Activated CD4-positive, alpha-beta memory T cell treated with anti-CD3 and anti-CD28 coated beads, Interleukin-2, amount 10 ng/mL, durations not matched to agents 7 days and 5 days (primary cell): ENCODE measurements at regions not wholly inside any gene's neighbourhood (a gene's known extent, or its start where the extent isn't known, plus 50 kb on each side); places are given as distances from the start of the nearest gene placed in this dataset.

Experiments used
- CTCF ChIA-PET: fragments of 350-600 bp; sonication (Branson Sonifier 250); formaldehyde crosslinking; loops from one replicate; lab custom pipeline; 2021; ENCODE audit warnings: antibody characterized with exemption, inconsistent platforms; lab: Charles Lee
- POLR2A ChIA-PET: fragments of 350-600 bp; sonication (Branson Sonifier 250); formaldehyde crosslinking; loops from one replicate; lab custom pipeline; 2021; ENCODE audit warnings: antibody characterized with exemption; lab: Charles Lee
- DNase-seq: peaks from one replicate; pipeline ENCODE4 v3.0.0-alpha.2; 2020
- H3K27ac Mint-ChIP-seq: one replicate; pipeline ENCODE4 v1.8.0; 2021; ENCODE audit warnings: mild to moderate bottlenecking, mixed read lengths
- H3K27me3 Mint-ChIP-seq: one replicate; pipeline ENCODE4 v1.8.0; 2021; ENCODE audit warnings: mixed read lengths
- H3K36me3 Mint-ChIP-seq: one replicate; pipeline ENCODE4 v1.8.0; 2021; ENCODE audit warnings: low read depth, mixed read lengths
- H3K4me1 Mint-ChIP-seq: one replicate; pipeline ENCODE4 v1.8.0; 2021; ENCODE audit warnings: mixed read lengths
- H3K4me3 Mint-ChIP-seq: one replicate; pipeline ENCODE4 v1.8.0; 2021; ENCODE audit warnings: mild to moderate bottlenecking, mixed read lengths
- H3K9me3 Mint-ChIP-seq: one replicate; pipeline ENCODE4 v1.8.0; 2021; ENCODE audit warnings: mixed read lengths

GRCh38 chr4:106463622-106464021, 95.0 kb upstream of the GIMD1 start:
- no peak for DNase-seq
- H3K4me1 Mint-ChIP-seq, result no peaks in the 10 kb centered on the region
- no peak overlapping the region for H3K4me3 Mint-ChIP-seq
- POLR2A ChIA-PET, result no interaction called here
- H3K9me3 Mint-ChIP-seq, result no peaks in the 10 kb centered on the region
- H3K27ac Mint-ChIP-seq, result no peak overlapping the region
- H3K36me3 Mint-ChIP-seq, result no peaks in the 10 kb centered on the region
- no peaks in the 10 kb centered on the region for H3K27me3 Mint-ChIP-seq
- CTCF ChIA-PET, result no interaction called here

- no peak overlapping the region for H3K4me3 Mint-ChIP-seq
- H3K27me3 Mint-ChIP-seq, result no peaks in the 10 kb centered on the region
- DNase-seq, result no peak
- H3K4me1 Mint-ChIP-seq, result no peaks in the 10 kb centered on the region
- CTCF ChIA-PET, result no interaction called here
- H3K9me3 Mint-ChIP-seq, result no peaks in the 10 kb centered on the region
- H3K36me3 Mint-ChIP-seq, result no peaks in the 10 kb centered on the region
- H3K27ac Mint-ChIP-seq, result no peak overlapping the region
- POLR2A ChIA-PET, result no interaction called here
These were observed 86.0 kb upstream of the GIMD1 start for GRCh38 chr4:106454581-106454980.

DNA sequence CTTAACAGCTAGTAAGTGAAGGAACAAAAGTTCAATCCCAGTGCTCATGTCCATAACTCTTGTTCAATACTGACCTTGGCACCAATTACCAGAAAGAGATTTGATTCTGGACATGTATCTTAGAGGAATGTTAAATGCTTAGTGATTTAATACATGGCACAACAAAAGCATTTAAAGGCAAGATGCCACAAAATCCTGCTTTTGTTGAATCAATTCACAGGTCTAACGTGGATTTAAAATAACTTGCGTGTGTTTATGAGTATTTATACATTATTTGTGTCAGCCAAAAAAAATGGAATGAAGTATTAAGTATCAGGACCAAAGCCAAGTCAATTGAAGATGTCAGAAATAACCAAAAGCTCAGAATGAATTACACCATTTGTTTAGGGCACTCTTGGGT, 85.4 kb upstream of the GIMD1 start:
- no peak for DNase-seq
- H3K9me3 Mint-ChIP-seq, result no peaks in the 10 kb centered on the region
- no peaks in the 10 kb centered on the region for H3K4me1 Mint-ChIP-seq
- H3K27ac Mint-ChIP-seq, result no peak overlapping the region
- ChIA-PET CTCF (no interaction called here), POLR2A (no interaction called here)
- no peaks in the 10 kb centered on the region for H3K36me3 Mint-ChIP-seq
- H3K4me3 Mint-ChIP-seq, result no peak overlapping the region
- H3K27me3 Mint-ChIP-seq, result no peaks in the 10 kb centered on the region

- Mint-ChIP-seq H3K27ac (no peak overlapping the region), H3K36me3 (no peaks in the 10 kb centered on the region), H3K4me3 (no peak overlapping the region), H3K27me3 (no peaks in the 10 kb centered on the region), H3K4me1 (no peaks in the 10 kb centered on the region), H3K9me3 (no peaks in the 10 kb centered on the region)
- ChIA-PET POLR2A (no interaction called here), CTCF (no interaction called here)
- no peak for DNase-seq
These were observed 82.5 kb upstream of the GIMD1 start for GRCh38 chr4:106451091-106451490.

DNA sequence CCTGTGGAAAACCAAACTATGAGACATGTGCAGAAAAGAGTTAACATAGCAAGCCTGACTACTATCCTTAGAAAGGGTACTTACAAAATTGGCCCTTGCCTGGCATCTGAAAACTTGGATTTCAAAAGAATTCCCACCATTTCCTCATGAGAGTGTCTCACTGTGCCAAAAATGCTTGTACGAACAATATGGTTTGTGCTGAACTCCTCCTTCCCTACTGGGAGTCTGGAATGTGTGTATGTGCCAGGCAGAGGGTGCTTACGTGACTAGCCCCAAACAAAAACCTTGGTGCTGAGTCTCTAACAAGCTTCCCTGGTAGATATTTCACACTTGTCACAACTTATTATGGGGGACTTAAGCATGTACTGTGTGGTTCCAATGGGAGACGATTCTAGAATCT, 81.7 kb upstream of the GIMD1 start:
- H3K4me3 Mint-ChIP-seq, result no peak overlapping the region
- no peaks in the 10 kb centered on the region for H3K36me3 Mint-ChIP-seq
- H3K27me3 Mint-ChIP-seq, result no peaks in the 10 kb centered on the region
- ChIA-PET CTCF (no interaction called here), POLR2A (no interaction called here)
- no peaks in the 10 kb centered on the region for H3K4me1 Mint-ChIP-seq
- no peak for DNase-seq
- no peak overlapping the region for H3K27ac Mint-ChIP-seq
- H3K9me3 Mint-ChIP-seq, result no peaks in the 10 kb centered on the region

DNA sequence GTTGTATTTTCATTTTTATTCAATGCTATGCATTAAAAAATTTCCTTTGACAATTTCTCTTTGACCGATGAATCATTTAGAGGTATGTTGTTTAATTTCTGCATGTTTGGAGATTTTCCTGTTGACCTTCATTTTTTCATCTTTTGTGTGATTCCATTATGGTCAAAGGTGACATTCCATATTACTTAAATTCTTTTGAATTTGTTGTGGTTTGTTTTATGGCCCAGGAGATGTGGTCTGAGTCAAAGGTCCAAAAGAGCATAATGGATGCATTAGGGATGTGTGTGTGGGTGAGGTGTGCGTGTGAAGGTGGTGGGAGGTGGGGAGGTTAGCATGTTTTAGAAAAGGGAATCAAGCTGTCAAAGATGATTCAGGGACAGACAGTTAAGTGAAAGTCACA, 76.0 kb upstream of the GIMD1 start:
- no peak overlapping the region for H3K4me3 Mint-ChIP-seq
- no peaks in the 10 kb centered on the region for H3K36me3 Mint-ChIP-seq
- ChIA-PET CTCF (no interaction called here), POLR2A (no interaction called here)
- DNase-seq, result no peak
- H3K27me3 Mint-ChIP-seq, result no peaks in the 10 kb centered on the region
- no peaks in the 10 kb centered on the region for H3K9me3 Mint-ChIP-seq
- no peaks in the 10 kb centered on the region for H3K4me1 Mint-ChIP-seq
- no peak overlapping the region for H3K27ac Mint-ChIP-seq

GRCh38 chr4:106430797-106431196, 62.2 kb upstream of the GIMD1 start:
- Mint-ChIP-seq H3K36me3 (no peaks in the 10 kb centered on the region), H3K27me3 (no peaks in the 10 kb centered on the region), H3K4me1 (no peaks in the 10 kb centered on the region), H3K9me3 (no peaks in the 10 kb centered on the region), H3K27ac (no peak overlapping the region), H3K4me3 (no peak overlapping the region)
- no peak for DNase-seq
- ChIA-PET POLR2A (no interaction called here), CTCF (no interaction called here)

DNA sequence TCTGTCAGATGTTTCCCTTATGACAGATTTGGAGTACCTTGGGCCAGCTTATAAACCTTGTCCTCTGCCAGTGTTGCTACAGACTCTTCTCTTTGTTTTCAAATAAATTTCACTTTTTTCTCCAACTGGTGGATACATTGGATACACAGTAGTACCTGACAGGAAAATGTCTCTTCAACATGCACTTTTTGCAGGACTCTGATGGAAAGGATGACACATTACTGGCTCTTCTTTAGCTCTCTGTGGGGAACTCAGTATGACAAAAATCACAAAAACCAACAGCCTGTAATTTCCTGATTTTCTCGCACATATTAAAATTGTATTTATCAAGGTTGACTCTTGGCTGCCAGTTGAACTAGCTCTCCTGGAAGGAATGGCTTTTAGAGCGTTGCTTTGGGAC, 61.3 kb upstream of the GIMD1 start:
- POLR2A ChIA-PET, result no interaction called here

DNA sequence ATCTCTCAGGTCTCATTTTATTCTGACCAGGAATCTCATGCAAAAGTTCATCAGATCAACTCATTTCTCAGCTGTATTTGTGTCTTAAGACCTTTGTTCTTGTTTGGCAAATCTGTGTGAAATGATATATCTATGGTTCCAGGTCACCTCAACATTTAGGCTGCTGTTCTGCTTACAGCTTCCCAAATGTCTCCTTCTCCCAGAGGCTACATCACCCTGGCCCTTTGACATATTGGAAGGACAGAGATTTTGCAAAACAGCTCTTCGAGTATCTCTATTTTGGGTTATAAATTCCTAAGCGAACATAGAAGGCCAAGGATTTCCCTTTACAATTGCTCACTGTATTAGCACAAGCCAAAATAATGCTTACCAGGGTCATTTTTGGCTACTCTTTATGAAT, 57.5 kb upstream of the GIMD1 start:
- H3K36me3 Mint-ChIP-seq, result no peaks in the 10 kb centered on the region
- no peaks in the 10 kb centered on the region for H3K9me3 Mint-ChIP-seq
- CTCF ChIA-PET, result no interaction called here
- no peak for DNase-seq
- H3K27ac Mint-ChIP-seq, result no peak overlapping the region
- POLR2A ChIA-PET, result no interaction called here
- H3K4me3 Mint-ChIP-seq, result no peak overlapping the region
- H3K4me1 Mint-ChIP-seq, result no peaks in the 10 kb centered on the region
- H3K27me3 Mint-ChIP-seq, result no peaks in the 10 kb centered on the region

More for the DNA sequence above, 61.3 kb upstream of the GIMD1 start:
- H3K27ac Mint-ChIP-seq, result no peak overlapping the region
- H3K27me3 Mint-ChIP-seq, result no peaks in the 10 kb centered on the region
- CTCF ChIA-PET, result no interaction called here
- no peaks in the 10 kb centered on the region for H3K4me1 Mint-ChIP-seq
- no peaks in the 10 kb centered on the region for H3K9me3 Mint-ChIP-seq
- no peak for DNase-seq
- H3K36me3 Mint-ChIP-seq, result no peaks in the 10 kb centered on the region
- H3K4me3 Mint-ChIP-seq, result no peak overlapping the region

DNA sequence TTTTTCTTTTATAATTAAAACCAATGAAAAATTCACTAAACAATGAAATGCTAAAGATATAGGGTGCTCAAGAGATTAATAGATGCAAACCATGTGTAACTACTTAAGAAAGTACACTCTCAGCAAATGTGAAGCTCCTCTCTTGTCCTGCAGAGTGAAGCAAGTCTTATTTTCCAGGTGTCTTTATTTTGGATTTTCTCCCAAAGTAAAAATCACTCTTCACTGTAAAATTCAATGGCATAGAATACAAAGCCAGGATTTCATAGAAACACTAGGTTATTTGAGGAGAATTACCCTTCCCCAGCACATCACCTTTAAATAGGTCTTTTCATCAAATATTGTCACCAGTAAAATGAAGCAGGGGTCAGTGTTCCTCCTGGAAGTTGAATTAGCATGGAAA, 57.0 kb upstream of the GIMD1 start:
- Mint-ChIP-seq H3K9me3 (no peaks in the 10 kb centered on the region), H3K27me3 (no peaks in the 10 kb centered on the region), H3K4me3 (no peak overlapping the region), H3K27ac (no peak overlapping the region), H3K4me1 (no peaks in the 10 kb centered on the region), H3K36me3 (no peaks in the 10 kb centered on the region)
- POLR2A ChIA-PET, result no interaction called here
- CTCF ChIA-PET, result no interaction called here
- DNase-seq, result no peak

DNA sequence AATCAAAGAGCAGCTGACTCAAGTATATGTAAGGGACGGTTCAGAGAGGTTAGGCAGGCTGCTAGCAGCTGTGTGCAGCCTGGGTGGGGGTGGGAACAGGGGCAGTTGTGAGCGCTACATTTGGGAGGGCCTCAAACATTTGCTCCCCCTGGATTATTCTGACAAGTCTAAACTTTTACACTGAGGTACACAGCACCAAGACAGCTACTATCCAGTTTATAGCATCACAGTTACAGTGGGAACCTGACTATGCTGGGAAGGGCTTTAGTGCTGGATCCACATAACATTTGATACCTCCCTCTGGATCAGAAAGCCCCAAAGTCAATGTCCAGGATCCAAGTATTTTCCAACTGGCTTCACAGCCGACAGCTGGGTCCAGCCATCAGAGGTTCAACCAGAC, 55.8 kb upstream of the GIMD1 start:
- Mint-ChIP-seq H3K4me1 (no peaks in the 10 kb centered on the region), H3K4me3 (no peak overlapping the region), H3K27me3 (no peaks in the 10 kb centered on the region), H3K9me3 (no peaks in the 10 kb centered on the region), H3K27ac (no peak overlapping the region), H3K36me3 (no peaks in the 10 kb centered on the region)
- CTCF ChIA-PET, result no interaction called here
- POLR2A ChIA-PET, result no interaction called here
- no peak for DNase-seq

DNA sequence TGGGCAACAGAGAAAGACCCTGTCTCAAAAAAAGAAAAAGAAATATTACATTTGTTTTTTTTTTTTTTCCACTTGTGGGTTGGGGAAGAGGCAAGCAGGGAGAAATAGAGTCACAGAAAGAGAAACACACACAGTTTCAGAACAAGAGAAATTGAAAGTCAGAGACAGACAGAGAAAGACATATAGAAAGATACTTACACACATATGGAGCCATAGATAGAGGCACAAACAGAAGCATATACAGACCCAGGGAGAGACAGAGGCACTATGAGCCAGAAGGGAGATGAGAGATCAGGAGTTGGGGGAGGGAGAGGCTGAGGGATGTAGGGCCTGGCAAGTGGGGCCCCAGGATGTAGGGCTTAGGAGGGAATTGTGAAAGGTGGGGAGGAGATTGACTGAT, 55.2 kb upstream of the GIMD1 start:
- Mint-ChIP-seq H3K9me3 (no peaks in the 10 kb centered on the region), H3K27ac (no peak overlapping the region), H3K27me3 (no peaks in the 10 kb centered on the region), H3K4me1 (no peaks in the 10 kb centered on the region), H3K36me3 (no peaks in the 10 kb centered on the region), H3K4me3 (no peak overlapping the region)
- no peak for DNase-seq
- CTCF ChIA-PET, result no interaction called here
- POLR2A ChIA-PET, result no interaction called here

DNA sequence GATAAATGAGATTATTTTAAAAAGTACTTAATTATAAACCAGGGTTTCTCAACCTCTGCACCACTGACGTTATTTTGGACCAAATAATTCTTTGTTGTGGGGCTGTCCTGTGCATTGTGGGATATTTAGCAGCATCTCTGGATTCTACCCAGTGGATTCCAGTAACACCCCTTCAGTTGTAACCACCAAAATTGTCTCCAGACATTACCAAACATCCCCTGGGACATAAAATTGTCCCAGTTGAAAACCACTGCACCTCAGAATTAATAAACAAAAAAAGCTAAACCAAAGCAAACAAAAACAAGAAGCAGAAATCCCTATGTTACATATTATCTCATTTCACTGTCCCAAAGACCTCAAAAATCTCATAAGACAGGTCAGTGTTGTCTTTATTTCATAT, 54.2 kb upstream of the GIMD1 start:
- Mint-ChIP-seq H3K36me3 (no peaks in the 10 kb centered on the region), H3K9me3 (no peaks in the 10 kb centered on the region), H3K4me3 (no peak overlapping the region), H3K4me1 (no peaks in the 10 kb centered on the region), H3K27ac (no peak overlapping the region), H3K27me3 (no peaks in the 10 kb centered on the region)
- POLR2A ChIA-PET, result no interaction called here
- CTCF ChIA-PET, result no interaction called here
- no peak for DNase-seq

DNA sequence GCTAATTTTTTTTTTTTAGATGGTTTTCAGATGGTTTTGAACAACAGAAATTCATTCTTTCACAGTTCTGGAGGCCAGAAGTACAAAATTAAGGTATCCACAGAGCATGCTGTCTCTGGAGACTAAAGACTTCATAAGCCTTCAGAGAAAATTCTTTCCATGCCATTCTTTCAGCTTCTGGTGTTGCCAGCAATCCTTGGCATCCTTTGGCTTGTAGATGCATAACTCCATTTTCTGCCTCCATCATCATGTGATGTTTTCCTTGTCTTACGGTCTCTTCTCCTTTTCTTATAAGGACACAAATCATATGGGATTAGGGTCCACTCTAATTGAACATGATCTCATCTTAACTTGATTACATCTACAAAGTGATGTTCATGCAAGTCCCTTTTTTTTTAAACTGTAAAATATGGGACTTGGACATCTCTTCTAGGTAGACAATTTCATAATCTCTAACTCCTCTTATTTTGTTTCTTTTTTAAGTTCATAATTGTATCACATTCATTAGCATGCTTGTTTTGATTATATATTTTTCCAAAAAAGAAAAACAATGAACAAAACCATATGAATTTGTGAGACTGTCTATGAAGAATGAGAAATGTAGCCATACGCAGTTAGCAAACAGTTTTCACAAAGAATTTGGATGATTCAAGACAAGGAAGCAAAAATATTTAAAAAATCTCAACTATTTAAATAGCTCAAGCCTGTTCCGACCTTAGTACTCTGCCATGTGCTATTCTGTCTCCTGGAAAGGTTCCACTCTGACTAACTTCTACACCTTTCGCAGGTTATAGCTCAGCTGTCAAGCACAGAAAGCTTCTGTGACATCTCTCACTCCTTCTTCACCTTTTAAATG, 53.1 kb upstream of the GIMD1 start:
- Mint-ChIP-seq H3K4me3 (no peak overlapping the region), H3K27ac (no peak overlapping the region), H3K36me3 (no peaks in the 10 kb centered on the region), H3K9me3 (no peaks in the 10 kb centered on the region), H3K4me1 (no peaks in the 10 kb centered on the region), H3K27me3 (no peaks in the 10 kb centered on the region)
- CTCF ChIA-PET, result no interaction called here
- no peak for DNase-seq
- POLR2A ChIA-PET, result no interaction called here
